ENCODE measurements at regions not wholly inside any gene's neighbourhood (a gene's known extent, or its start where the extent isn't known, plus 50 kb on each side); places are given as distances from the start of the nearest gene placed in this dataset.

DNA sequence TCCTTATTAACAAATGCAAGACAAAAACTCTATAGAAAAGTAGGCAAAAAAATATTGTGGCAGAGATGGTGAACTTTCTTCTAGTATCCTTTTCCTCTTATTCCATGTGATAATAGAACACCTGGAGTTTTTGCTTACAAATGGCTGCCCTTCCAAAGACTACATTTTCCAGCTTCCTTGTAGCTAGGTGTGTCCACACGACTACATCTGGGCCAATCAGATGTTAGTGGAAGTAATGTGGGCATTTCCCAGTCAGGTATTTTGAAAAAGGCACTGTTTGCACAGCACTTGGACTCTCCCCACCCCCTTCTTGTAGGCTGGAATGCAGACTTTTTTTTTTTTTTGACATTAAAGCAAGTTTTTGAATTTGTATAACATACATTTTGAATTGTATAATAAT lies 105.5 kb upstream of the TBX20 start:
- TF ChIP-seq POLR2A (IDR thresholded peaks at IDR 0.05) (no peak), CTCF (IDR thresholded peaks at IDR 0.05) (no peak), POLR2AphosphoS5 (IDR thresholded peaks at IDR 0.05) (no peak), EP300 (IDR thresholded peaks at IDR 0.05) (no peak)
